Upper lobe of right lung (tissue), 1 donor: ENCODE measurements at regions not wholly inside any gene's neighbourhood (a gene's known extent, or its start where the extent isn't known, plus 50 kb on each side); places are given as distances from the start of the nearest gene placed in this dataset.

Source experiments
- ATAC-seq: fragments of 200-7000 bp; cut with Tn5 transposase; one replicate; pipeline ENCODE4 v1.9.1; 2020; ENCODE audit warnings: mild to moderate bottlenecking, moderate library complexity
- DNase-seq: peaks from one replicate; pipeline ENCODE4 v3.0.0-alpha.2; 2020
- H3K27ac ChIP-seq: fragments of 200-600 bp; one replicate; pipeline ENCODE4 v1.8.0; 2022
- H3K27me3 ChIP-seq: fragments of 200-600 bp; one replicate; pipeline ENCODE4 v1.8.0; 2022; ENCODE audit warnings: mild to moderate bottlenecking
- H3K36me3 ChIP-seq: fragments of 200-600 bp; one replicate; pipeline ENCODE4 v1.8.0; 2022
- H3K4me1 ChIP-seq: fragments of 200-600 bp; one replicate; pipeline ENCODE4 v1.8.0; 2022
- H3K4me3 ChIP-seq: fragments of 200-600 bp; one replicate; pipeline ENCODE4 v1.8.0; 2022; ENCODE audit warnings: mild to moderate bottlenecking
- H3K9me3 ChIP-seq: fragments of 200-600 bp; one replicate; pipeline ENCODE4 v1.8.0; 2022
- CTCF ChIP-seq: fragments of 200-600 bp; IDR thresholded peaks from one replicate; pipeline ENCODE4 v1.8.0; 2022; ENCODE audit warnings: antibody characterized with exemption
- intact Hi-C: fragments of 100-400 bp; cut with DNase I; formaldehyde crosslinking; loops from one replicate; pipeline ENCODE4 v1.11.0; 2022
- donor health status: DM: no; HTN: yes; CAD: no; lungs with severe emphysema.

GRCh38 chr2:236678307-236678975, 108.8 kb downstream of the ACKR3 start:
- no peaks in the 10 kb centered on the region for H3K4me1 ChIP-seq
- H3K9me3 ChIP-seq: no peaks in the 10 kb centered on the region
- H3K27me3 ChIP-seq: no peaks in the 10 kb centered on the region
- H3K27ac ChIP-seq: no peak overlapping the region
- intact Hi-C loops: no loop called here
- no peaks in the 10 kb centered on the region for H3K36me3 ChIP-seq
- DNase-seq (no peak), ATAC-seq (no peak)
- H3K4me3 ChIP-seq: no peak overlapping the region
- TF ChIP-seq CTCF: no peak

DNA sequence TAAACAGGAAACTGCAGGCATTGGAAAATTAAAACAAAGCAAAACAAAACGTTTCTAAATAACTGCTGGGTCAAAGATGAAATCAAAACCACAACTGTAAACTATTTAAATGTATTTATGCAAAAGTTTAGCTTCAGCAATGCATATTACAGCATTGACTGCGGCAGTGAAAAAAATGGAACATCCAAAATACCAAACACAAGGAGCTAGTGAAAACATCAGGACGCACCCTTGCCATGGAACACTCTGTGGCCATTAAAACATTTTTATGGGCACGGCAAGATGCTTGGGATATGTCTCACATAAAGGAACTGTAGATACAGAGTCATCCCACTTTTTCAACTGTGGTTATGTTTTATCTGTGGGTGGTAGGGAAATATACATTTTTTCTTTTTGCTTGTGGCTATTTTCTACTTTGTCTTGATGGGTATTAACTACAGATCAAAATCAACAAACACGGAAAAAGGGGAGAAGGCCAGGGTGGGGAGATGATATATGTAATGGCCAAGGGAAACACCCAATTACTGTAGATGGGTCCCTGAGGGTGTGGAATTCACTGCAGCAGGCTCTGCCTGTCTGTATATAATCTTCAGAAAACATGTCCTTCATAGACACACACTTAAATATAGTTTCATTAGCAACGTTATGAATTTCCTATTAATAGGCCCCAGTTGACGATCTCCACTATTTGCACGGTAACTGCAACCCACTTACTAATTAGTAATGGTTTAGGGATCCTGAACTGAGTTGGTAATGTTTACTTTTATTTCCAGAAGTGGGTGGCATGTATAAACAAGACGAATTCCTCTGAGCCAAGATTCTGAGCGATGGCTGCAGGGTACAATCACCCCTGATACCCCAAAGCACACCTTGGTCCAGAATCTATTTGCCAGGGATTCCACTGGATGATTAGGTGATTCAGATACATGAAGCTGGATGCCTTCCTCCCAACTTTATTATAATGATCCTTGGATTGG, 110.5 kb downstream of the ACKR3 start:
- no peak for TF ChIP-seq CTCF
- H3K36me3 ChIP-seq: no peaks in the 10 kb centered on the region
- no peak overlapping the region for H3K4me3 ChIP-seq
- ATAC-seq (no peak), DNase-seq (no peak)
- H3K27me3 ChIP-seq: no peaks in the 10 kb centered on the region
- no peak overlapping the region for H3K27ac ChIP-seq
- no peaks in the 10 kb centered on the region for H3K9me3 ChIP-seq
- intact Hi-C loops: no loop called here
- H3K4me1 ChIP-seq: no peaks in the 10 kb centered on the region

- no peaks in the 10 kb centered on the region for H3K9me3 ChIP-seq
- H3K27me3 ChIP-seq: no peaks in the 10 kb centered on the region
- no peaks in the 10 kb centered on the region for H3K4me1 ChIP-seq
- no peak for TF ChIP-seq CTCF
- H3K27ac ChIP-seq: no peak overlapping the region
- H3K4me3 ChIP-seq: no peak overlapping the region
- no peaks in the 10 kb centered on the region for H3K36me3 ChIP-seq
- ATAC-seq (peak; percentile 16), DNase-seq (no peak)
- intact Hi-C loops: no loop called here
These were observed 113.2 kb downstream of the ACKR3 start for GRCh38 chr2:236682651-236683422.

DNA sequence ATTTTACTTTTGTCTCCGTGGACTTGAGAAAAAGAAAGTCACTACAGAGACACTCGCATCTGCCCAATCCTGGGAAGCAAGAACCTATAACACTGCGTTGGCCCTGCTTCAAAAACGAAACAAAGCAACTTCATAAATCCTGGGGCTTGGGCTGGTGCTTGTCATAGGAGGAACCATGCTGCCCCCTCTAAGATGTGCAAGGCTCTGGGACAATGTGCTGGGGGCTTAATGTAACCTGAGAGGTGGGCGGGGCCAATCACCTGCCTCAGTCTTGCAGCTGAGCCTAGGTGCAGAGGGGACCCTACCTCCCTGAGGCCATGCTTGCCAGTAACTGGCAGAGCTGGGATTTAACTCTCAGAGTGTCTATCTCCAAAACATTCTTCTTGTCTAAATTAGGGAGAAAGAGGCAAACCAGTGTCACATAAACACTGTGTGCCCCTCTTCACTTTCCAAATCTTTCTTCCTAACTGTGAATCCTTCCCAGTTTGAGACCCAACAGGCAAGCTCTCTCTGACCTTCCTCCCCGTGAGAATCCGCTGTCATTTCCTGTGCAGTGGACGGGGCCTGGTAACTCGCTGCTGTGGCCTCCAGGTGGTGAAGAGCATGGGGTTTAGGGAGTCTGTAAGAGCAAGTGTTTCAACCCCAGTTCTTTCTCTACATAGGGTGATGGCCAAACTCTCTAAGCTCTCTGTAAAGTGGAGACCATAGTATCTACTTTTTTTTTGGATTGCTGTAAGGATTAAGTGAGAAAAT, 115.1 kb downstream of the ACKR3 start:
- Histone ChIP-seq H3K36me3 (no peaks in the 10 kb centered on the region), H3K4me1 (no peaks in the 10 kb centered on the region), H3K4me3 (no peak overlapping the region), H3K27ac (no peak overlapping the region), H3K9me3 (no peaks in the 10 kb centered on the region), H3K27me3 (no peaks in the 10 kb centered on the region)
- intact Hi-C loops: no loop called here
- no peak for ATAC-seq
- TF ChIP-seq CTCF: no peak
- no peak for DNase-seq

- Histone ChIP-seq H3K27me3 (no peaks in the 10 kb centered on the region), H3K27ac (no peak overlapping the region), H3K4me3 (no peak overlapping the region), H3K36me3 (no peaks in the 10 kb centered on the region), H3K4me1 (no peaks in the 10 kb centered on the region), H3K9me3 (no peaks in the 10 kb centered on the region)
- no peak for DNase-seq
- intact Hi-C loops: no loop called here
- no peak for ATAC-seq
- no peak for TF ChIP-seq CTCF
These were observed 115.7 kb downstream of the ACKR3 start for GRCh38 chr2:236685361-236685760.
